ENCODE measurements at regions not wholly inside any gene's neighbourhood (a gene's known extent, or its start where the extent isn't known, plus 50 kb on each side); places are given as distances from the start of the nearest gene placed in this dataset.

- TF ChIP-seq CTCF (IDR thresholded peaks at IDR 0.05; ENCODE audit: insufficient read depth, low read length): no peak
- TF ChIP-seq REST (IDR thresholded peaks at IDR 0.05; ENCODE audit: insufficient replicate concordance, low read depth): no peak
- TF ChIP-seq SPI1 (IDR thresholded peaks at IDR 0.05; ENCODE audit: borderline replicate concordance, low read depth): no peak
- TF ChIP-seq POLR2AphosphoS5 (IDR thresholded peaks at IDR 0.05; ENCODE audit: low read depth): no peak
Measured at GRCh38 chr5:158283397-158283796, 424.5 kb upstream of the CLINT1 start.

Measured in HL-60 (cell line).